ENCODE measurements at regions not wholly inside any gene's neighbourhood (a gene's known extent, or its start where the extent isn't known, plus 50 kb on each side); places are given as distances from the start of the nearest gene placed in this dataset.

GRCh38 chr10:109454691-109455090, 468.6 kb downstream of the XPNPEP1 start (continued):
- TF ChIP-seq, protein P1, sequence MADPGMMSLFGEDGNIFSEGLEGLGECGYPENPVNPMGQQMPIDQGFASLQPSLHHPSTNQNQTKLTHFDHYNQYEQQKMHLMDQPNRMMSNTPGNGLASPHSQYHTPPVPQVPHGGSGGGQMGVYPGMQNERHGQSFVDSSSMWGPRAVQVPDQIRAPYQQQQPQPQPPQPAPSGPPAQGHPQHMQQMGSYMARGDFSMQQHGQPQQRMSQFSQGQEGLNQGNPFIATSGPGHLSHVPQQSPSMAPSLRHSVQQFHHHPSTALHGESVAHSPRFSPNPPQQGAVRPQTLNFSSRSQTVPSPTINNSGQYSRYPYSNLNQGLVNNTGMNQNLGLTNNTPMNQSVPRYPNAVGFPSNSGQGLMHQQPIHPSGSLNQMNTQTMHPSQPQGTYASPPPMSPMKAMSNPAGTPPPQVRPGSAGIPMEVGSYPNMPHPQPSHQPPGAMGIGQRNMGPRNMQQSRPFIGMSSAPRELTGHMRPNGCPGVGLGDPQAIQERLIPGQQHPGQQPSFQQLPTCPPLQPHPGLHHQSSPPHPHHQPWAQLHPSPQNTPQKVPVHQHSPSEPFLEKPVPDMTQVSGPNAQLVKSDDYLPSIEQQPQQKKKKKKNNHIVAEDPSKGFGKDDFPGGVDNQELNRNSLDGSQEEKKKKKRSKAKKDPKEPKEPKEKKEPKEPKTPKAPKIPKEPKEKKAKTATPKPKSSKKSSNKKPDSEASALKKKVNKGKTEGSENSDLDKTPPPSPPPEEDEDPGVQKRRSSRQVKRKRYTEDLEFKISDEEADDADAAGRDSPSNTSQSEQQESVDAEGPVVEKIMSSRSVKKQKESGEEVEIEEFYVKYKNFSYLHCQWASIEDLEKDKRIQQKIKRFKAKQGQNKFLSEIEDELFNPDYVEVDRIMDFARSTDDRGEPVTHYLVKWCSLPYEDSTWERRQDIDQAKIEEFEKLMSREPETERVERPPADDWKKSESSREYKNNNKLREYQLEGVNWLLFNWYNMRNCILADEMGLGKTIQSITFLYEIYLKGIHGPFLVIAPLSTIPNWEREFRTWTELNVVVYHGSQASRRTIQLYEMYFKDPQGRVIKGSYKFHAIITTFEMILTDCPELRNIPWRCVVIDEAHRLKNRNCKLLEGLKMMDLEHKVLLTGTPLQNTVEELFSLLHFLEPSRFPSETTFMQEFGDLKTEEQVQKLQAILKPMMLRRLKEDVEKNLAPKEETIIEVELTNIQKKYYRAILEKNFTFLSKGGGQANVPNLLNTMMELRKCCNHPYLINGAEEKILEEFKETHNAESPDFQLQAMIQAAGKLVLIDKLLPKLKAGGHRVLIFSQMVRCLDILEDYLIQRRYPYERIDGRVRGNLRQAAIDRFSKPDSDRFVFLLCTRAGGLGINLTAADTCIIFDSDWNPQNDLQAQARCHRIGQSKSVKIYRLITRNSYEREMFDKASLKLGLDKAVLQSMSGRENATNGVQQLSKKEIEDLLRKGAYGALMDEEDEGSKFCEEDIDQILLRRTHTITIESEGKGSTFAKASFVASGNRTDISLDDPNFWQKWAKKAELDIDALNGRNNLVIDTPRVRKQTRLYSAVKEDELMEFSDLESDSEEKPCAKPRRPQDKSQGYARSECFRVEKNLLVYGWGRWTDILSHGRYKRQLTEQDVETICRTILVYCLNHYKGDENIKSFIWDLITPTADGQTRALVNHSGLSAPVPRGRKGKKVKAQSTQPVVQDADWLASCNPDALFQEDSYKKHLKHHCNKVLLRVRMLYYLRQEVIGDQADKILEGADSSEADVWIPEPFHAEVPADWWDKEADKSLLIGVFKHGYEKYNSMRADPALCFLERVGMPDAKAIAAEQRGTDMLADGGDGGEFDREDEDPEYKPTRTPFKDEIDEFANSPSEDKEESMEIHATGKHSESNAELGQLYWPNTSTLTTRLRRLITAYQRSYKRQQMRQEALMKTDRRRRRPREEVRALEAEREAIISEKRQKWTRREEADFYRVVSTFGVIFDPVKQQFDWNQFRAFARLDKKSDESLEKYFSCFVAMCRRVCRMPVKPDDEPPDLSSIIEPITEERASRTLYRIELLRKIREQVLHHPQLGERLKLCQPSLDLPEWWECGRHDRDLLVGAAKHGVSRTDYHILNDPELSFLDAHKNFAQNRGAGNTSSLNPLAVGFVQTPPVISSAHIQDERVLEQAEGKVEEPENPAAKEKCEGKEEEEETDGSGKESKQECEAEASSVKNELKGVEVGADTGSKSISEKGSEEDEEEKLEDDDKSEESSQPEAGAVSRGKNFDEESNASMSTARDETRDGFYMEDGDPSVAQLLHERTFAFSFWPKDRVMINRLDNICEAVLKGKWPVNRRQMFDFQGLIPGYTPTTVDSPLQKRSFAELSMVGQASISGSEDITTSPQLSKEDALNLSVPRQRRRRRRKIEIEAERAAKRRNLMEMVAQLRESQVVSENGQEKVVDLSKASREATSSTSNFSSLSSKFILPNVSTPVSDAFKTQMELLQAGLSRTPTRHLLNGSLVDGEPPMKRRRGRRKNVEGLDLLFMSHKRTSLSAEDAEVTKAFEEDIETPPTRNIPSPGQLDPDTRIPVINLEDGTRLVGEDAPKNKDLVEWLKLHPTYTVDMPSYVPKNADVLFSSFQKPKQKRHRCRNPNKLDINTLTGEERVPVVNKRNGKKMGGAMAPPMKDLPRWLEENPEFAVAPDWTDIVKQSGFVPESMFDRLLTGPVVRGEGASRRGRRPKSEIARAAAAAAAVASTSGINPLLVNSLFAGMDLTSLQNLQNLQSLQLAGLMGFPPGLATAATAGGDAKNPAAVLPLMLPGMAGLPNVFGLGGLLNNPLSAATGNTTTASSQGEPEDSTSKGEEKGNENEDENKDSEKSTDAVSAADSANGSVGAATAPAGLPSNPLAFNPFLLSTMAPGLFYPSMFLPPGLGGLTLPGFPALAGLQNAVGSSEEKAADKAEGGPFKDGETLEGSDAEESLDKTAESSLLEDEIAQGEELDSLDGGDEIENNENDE (IDR thresholded peaks at IDR 0.05; ENCODE audit: insufficient replicate concordance, low read length) = no peak
- TF ChIP-seq CREB1 (IDR thresholded peaks at IDR 0.05) = no peak
- TF ChIP-seq BRCA1 (IDR thresholded peaks at IDR 0.05; ENCODE audit: low read depth, low read length) = no peak
- no peak for TF ChIP-seq CBX8 (IDR thresholded peaks at IDR 0.05; ENCODE audit: borderline replicate concordance, low read depth, low read length)
- TF ChIP-seq, protein P2, sequence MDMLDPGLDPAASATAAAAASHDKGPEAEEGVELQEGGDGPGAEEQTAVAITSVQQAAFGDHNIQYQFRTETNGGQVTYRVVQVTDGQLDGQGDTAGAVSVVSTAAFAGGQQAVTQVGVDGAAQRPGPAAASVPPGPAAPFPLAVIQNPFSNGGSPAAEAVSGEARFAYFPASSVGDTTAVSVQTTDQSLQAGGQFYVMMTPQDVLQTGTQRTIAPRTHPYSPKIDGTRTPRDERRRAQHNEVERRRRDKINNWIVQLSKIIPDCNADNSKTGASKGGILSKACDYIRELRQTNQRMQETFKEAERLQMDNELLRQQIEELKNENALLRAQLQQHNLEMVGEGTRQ (IDR thresholded peaks at IDR 0.05; ENCODE audit: low read length) = no peak
- no peak for TF ChIP-seq POLR2A (IDR thresholded peaks at IDR 0.05; ENCODE audit: control extremely low read depth in 1 of 2, low read depth in 2 of 2, low read length in 2 of 2)
- TF ChIP-seq BCL11A (IDR thresholded peaks at IDR 0.05; ENCODE audit: low read depth in 2 of 2, low read length in 2 of 2) = no peak
- TF ChIP-seq CBX5 (IDR thresholded peaks at IDR 0.05; ENCODE audit: low read depth, low read length) = no peak
